Keratinocyte (primary cell): ENCODE measurements at regions not wholly inside any gene's neighbourhood (a gene's known extent, or its start where the extent isn't known, plus 50 kb on each side); places are given as distances from the start of the nearest gene placed in this dataset.

Source experiments
- DNase-seq: peaks from one replicate; pipeline ENCODE4 v3.0.0-alpha.2; 2011; ENCODE audit warnings: low read depth, missing footprints, low spot score
- FAIRE-seq: peaks from 2 replicates; lab custom pipeline; 2011; peaks lifted over from hg19 to GRCh38; lab: Jason Lieb, UNC
- H2AFZ ChIP-seq: 2 replicates; pipeline ENCODE4 v1.6.0; 2012; ENCODE audit warnings: low read length, control low read depth, inconsistent platforms; ENCODE audit not compliant: control insufficient read depth
- H3K27ac ChIP-seq: 2 replicates; pipeline ENCODE4 v1.5.1; 2011; ENCODE audit warnings: low read length; ENCODE audit not compliant: control insufficient read depth, insufficient read depth
- H3K27me3 ChIP-seq: 3 replicates; pipeline ENCODE4 v1.6.0; 2011; ENCODE audit warnings: low read length; ENCODE audit not compliant: control insufficient read depth, insufficient read depth; ENCODE audit errors: extremely low read depth
- H3K36me3 ChIP-seq, 2 experiments: 2 replicates in 1 of 2; 3 replicates in 1 of 2; pipeline ENCODE4 v1.5.1; 2011; ENCODE audit warnings: low read length in 2 of 2, mild to moderate bottlenecking in 1 of 2; ENCODE audit not compliant: control insufficient read depth in 2 of 2, insufficient read depth in 2 of 2; ENCODE audit errors: extremely low read depth in 1 of 2
- H3K4me1 ChIP-seq: 3 replicates; pipeline ENCODE4 v1.5.1; 2011; ENCODE audit warnings: low read length; ENCODE audit not compliant: control insufficient read depth, insufficient read depth; ENCODE audit errors: extremely low read depth
- H3K4me2 ChIP-seq: 3 replicates; pipeline ENCODE4 v1.6.0; 2011; ENCODE audit warnings: low read depth, low read length; ENCODE audit not compliant: control insufficient read depth, insufficient read depth; ENCODE audit errors: extremely low read depth
- H3K4me3 ChIP-seq, 3 experiments: fragments of 200-600 bp in 1 of 3; sonication (generic) in 1 of 3; 2 replicates in 2 of 3; 3 replicates in 1 of 3; pipeline ENCODE4 v1.5.1; 2011 to 2016; ENCODE audit warnings: low read length in 3 of 3, mild to moderate bottlenecking in 3 of 3, control low read depth in 2 of 3, inconsistent platforms in 1 of 3, low read depth in 1 of 3, mixed read lengths in 1 of 3, mixed run types in 1 of 3, moderate library complexity in 1 of 3; ENCODE audit not compliant: control insufficient read depth in 2 of 3, insufficient read depth in 2 of 3; ENCODE audit errors: extremely low read depth in 1 of 3
- H3K79me2 ChIP-seq: 2 replicates; pipeline ENCODE4 v1.6.0; 2012; ENCODE audit warnings: low read length; ENCODE audit not compliant: control insufficient read depth, insufficient read depth
- H3K9ac ChIP-seq: 3 replicates; pipeline ENCODE4 v1.6.0; 2011; ENCODE audit warnings: low read length; ENCODE audit not compliant: control insufficient read depth, insufficient read depth; ENCODE audit errors: extremely low read depth
- H3K9me1 ChIP-seq: 3 replicates; pipeline ENCODE4 v1.6.0; 2011; ENCODE audit warnings: low read length; ENCODE audit not compliant: control insufficient read depth, insufficient read depth; ENCODE audit errors: extremely low read depth
- H3K9me3 ChIP-seq: 2 replicates; pipeline ENCODE4 v1.5.1; 2012; ENCODE audit warnings: low read depth, low read length; ENCODE audit not compliant: control insufficient read depth
- H4K20me1 ChIP-seq: 3 replicates; pipeline ENCODE4 v1.6.0; 2011; ENCODE audit warnings: low read length; ENCODE audit not compliant: control insufficient read depth, insufficient read depth; ENCODE audit errors: extremely low read depth
- EZH2 ChIP-seq: IDR thresholded peaks from one replicate; pipeline ENCODE4 v1.6.1; 2012; ENCODE audit warnings: inconsistent platforms, mild to moderate bottlenecking, low read length, moderate library complexity
- dilution Hi-C: fragments of 300-500 bp; cut with MboI; formaldehyde crosslinking; loops from one replicate; pipeline ENCODE4 v1.7.0; 2020; ENCODE audit warnings: low sequenced_read_pairs; ENCODE audit not compliant: extremely low pct_ligation_motif_present
- TF ChIP-seq, protein P1 (sequence below), 3 experiments: IDR thresholded peaks in 1 of 3; conservative IDR thresholded peaks in 1 of 3; optimal IDR thresholded peaks in 1 of 3; 2 replicates in 2 of 3; 3 replicates in 1 of 3; pipeline versions ENCODE3 to v1.5.1; 2011; ENCODE audit warnings: low read length in 3 of 3, mild to moderate bottlenecking in 3 of 3, moderate library complexity in 2 of 3, control low read depth in 1 of 3, inconsistent platforms in 1 of 3; ENCODE audit not compliant: insufficient read depth in 2 of 3; ENCODE audit errors: extremely low read depth in 1 of 3

DNA sequence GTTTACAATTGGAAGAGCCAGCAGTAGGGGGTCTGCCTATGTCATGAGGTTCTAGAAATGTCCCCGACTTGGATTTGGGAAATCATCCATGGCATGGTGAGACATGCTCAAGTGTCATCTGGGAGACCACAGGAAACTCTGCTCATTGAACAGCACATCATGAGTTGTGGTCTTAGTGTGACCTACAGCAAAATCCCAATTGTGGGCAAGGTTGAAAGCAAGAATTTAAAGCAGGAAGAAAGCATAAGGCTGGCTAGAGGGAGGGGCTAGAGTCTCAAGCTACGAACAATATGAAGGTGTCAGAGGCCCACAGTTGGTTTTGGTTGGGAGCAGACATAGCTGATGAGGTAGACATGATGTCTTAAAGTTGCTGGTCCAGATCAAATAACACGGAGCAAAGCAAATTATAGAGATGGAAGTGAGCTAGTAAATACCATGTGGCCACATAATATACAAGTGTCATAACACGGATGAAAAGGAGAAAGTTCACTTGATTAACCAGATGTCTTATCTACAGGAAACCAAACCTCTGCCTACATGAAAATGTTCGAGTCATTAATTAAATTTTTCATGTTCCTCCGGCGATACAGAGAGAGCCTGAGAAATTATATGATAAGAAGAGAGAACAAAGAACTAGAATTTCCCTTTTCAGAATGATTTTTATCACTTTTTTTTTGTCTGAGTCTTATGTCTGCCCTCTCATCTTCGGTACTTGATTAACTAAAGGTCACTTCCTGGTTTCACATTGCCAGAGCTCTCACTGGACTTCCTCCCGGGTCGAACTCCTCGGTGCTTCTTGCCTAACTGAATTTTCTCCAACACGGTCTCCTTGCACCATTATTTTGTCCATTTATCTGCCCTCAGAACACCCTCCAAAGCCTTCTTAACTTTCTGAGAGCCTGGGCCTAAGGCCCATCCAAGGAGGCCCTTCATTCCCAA is 67.5 kb upstream of the DUSP10 start:
- no peak overlapping the region for H2AFZ ChIP-seq
- dilution Hi-C loops: no loop called here
- H3K9ac ChIP-seq: peak overlapping the region; percentile 4

DNA sequence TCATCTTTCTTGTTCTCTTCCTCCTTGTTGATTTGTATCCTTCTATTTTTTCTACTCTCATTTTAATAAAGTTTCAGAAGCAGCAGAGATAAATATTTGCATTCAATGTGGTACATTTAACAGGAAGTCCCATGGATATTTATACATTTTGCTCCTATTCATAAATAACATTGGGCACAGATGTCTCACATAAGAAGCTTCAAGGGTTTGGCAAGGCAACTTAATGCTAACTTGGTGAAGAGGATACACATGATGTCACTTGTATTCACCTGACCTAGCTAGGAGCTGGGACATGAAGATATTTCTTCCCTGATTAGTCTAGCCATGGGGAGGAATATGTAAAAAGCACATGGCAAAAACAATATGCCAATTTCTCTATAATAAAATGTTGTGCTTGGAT is 65.1 kb upstream of the DUSP10 start:
- H3K9me3 ChIP-seq: no peaks in the 10 kb centered on the region
- FAIRE-seq (no peak), DNase-seq (no peak)
- no peak overlapping the region for H3K27ac ChIP-seq
- dilution Hi-C loops: no loop called here
- no peak overlapping the region for H3K4me3 ChIP-seq
- no peak overlapping the region for H2AFZ ChIP-seq
- TF ChIP-seq EZH2: no peak
- TF ChIP-seq, protein P1, sequence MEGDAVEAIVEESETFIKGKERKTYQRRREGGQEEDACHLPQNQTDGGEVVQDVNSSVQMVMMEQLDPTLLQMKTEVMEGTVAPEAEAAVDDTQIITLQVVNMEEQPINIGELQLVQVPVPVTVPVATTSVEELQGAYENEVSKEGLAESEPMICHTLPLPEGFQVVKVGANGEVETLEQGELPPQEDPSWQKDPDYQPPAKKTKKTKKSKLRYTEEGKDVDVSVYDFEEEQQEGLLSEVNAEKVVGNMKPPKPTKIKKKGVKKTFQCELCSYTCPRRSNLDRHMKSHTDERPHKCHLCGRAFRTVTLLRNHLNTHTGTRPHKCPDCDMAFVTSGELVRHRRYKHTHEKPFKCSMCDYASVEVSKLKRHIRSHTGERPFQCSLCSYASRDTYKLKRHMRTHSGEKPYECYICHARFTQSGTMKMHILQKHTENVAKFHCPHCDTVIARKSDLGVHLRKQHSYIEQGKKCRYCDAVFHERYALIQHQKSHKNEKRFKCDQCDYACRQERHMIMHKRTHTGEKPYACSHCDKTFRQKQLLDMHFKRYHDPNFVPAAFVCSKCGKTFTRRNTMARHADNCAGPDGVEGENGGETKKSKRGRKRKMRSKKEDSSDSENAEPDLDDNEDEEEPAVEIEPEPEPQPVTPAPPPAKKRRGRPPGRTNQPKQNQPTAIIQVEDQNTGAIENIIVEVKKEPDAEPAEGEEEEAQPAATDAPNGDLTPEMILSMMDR (optimal IDR thresholded peaks at IDR 0.05 in 1 of 3, IDR thresholded peaks at IDR 0.05 in 1 of 3, conservative IDR thresholded peaks at IDR 0.05 in 1 of 3; ENCODE audit: extremely low read depth in 1 of 3, insufficient read depth in 2 of 3, low read length in 3 of 3): no peak
- no peaks in the 10 kb centered on the region for H3K9me1 ChIP-seq
- H3K4me2 ChIP-seq: no peak overlapping the region
- peaks cover 32% of the 10 kb centered on the region for H3K4me1 ChIP-seq
- H3K9ac ChIP-seq: no peak overlapping the region
- H3K79me2 ChIP-seq: no peaks in the 10 kb centered on the region
- no peaks in the 10 kb centered on the region for H3K36me3 ChIP-seq
- no peaks in the 10 kb centered on the region for H3K27me3 ChIP-seq
- no peaks in the 10 kb centered on the region for H4K20me1 ChIP-seq

More for the DNA sequence above, 67.5 kb upstream of the DUSP10 start:
- H3K9me3 ChIP-seq: no peaks in the 10 kb centered on the region
- H3K27me3 ChIP-seq: no peaks in the 10 kb centered on the region
- no peaks in the 10 kb centered on the region for H3K9me1 ChIP-seq
- no peaks in the 10 kb centered on the region for H3K79me2 ChIP-seq
- H3K4me1 ChIP-seq: peaks cover 25% of the 10 kb centered on the region
- no peak for DNase-seq
- H3K36me3 ChIP-seq: no peaks in the 10 kb centered on the region
- peak; percentile 87 for FAIRE-seq
- H3K4me2 ChIP-seq: no peak overlapping the region
- no peak overlapping the region for H3K4me3 ChIP-seq
- no peak overlapping the region for H3K27ac ChIP-seq
- no peak for TF ChIP-seq EZH2
- TF ChIP-seq, protein P1 (optimal IDR thresholded peaks at IDR 0.05 in 1 of 3, IDR thresholded peaks at IDR 0.05 in 1 of 3, conservative IDR thresholded peaks at IDR 0.05 in 1 of 3; ENCODE audit: extremely low read depth in 1 of 3, insufficient read depth in 2 of 3, low read length in 3 of 3): no peak
- H4K20me1 ChIP-seq: no peaks in the 10 kb centered on the region
